Anterior cingulate cortex (tissue), 58 donors: ENCODE measurements at regions not wholly inside any gene's neighbourhood (a gene's known extent, or its start where the extent isn't known, plus 50 kb on each side); places are given as distances from the start of the nearest gene placed in this dataset.

ENCODE experiments used
- DNase-seq, 58 donors: peaks; one replicate each; lab custom pipeline; 2025; lab: John Stamatoyannopoulos, UW

DNA sequence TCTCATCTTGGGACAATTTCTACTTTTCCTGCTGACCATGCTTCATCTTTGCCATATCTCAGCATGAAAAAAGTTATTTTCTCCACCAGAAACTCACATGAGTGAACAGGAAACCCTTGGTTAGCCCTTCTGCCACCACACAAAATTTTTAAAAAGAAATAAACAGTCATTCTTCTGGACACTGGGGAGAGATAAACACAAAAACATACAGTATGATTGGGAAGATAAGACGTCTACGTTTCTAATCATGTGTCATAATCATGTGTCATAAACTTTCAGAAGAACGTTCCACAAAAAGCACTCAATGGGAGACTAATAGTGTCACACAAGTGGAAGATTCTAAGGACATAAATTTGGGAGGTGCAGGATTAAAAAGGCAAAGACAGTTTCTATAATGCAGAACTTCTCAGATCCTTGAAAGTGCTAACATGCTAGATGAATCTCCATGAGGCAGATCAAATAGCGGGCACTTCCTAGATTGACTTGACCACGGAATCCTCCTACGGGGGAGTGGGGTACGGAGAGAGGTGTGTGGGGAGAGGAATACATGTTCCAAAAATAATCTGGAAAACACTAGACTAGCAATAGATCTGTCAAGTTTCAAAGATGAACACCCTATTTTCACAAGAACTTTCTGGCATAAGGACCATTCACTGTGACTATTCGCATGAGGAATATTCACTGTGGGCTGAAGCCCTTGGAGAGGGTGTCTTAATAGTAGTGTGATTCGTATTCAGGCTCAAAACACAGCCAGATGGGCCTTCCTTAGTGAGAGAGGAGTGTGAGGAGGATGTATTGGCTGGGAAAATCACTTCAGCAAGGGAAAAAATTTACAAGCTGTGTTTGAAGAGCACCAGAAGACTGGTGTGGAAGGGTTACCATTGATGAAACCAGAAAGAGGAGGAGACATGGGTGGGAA, 206.7 kb downstream of the SETD4 start:
- peak in 4 of 58 donors; percentile 1 to 11 (median 4) for DNase-seq

DNA sequence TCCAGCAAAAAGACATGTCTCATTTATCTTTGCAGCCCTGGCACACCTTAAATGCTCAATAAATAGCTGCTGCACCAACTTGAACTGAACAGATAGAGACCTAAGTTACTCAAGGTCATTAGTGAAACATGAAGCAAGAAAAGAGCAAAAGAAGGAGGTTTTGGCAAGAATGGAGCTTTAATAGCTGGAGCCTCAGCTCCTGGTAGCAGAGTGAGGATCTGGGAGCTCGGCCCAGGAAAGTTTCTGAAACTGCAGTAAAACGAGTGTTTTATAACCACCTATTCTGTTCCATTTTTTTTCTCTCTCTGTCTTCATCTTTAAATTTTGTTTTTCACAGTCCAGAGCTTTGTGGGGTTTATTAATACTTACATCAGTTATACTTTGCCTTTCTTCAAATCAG, 207.5 kb downstream of the SETD4 start:
- no peak for DNase-seq

DNA sequence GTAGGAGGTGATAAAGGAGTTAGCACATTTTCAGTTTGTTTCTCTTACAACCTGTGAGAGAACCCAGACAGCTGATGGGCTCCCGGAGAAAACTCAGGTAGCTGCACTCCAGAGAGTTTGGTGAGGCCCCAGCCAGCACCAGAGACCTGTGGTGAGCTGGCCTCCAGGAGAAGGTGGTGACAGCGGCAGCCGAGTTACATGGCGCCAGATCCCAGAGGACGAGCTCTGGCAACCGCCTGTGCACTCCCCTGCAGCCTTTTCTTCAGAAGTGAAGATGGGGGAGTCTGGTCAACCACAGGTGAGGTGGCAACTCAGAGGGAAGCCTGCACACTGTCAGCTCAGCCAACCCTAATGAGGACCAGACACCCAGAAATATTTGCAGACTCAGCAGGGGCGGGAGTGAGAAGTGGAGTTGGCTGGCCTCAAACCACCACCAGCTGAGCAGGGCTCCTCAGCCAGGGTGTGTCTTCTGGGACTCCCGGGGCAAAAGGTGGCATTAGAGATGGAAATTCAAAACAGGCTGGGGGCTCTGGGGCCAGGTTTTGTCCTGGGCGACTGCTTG, 209.7 kb downstream of the SETD4 start:
- no peak for DNase-seq

DNA sequence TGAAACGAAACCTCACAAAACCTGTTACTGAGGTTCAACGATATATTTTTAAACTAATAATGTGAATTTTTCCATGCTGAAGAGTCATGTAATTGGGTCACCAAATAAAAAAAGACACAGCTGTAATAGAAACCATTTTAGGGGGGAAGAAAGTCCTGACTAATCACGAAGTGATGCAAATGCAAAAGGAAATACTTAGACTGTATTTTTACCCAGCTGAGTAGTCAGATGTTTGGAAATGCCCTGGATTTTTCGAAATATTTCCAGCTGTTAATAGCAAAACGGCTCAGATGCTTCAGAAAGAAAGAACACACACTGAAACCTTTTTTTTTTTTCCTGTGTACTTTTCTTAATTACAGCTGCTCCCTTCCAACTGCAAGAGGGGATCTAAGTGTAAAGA, 210.3 kb downstream of the SETD4 start:
- DNase-seq: no peak

DNA sequence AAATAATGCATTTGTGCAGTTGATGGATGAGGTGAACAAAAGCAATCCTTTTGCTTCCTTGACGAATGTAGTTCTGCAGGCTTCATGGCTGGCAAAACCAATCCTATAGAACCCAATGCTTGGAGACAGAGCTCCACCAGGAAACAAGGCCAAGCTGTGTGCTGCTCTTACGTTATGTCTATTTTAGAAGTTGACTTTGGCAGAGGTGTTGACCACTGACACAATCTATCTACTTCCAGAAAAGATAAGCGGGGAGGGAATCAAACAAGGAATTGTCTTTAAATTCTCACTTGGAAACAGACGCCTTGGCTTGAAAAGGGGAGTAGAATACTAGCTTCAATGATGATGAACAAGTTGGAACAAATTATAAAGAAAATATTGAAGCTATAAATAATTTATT, 211.2 kb downstream of the SETD4 start:
- no peak for DNase-seq

DNA sequence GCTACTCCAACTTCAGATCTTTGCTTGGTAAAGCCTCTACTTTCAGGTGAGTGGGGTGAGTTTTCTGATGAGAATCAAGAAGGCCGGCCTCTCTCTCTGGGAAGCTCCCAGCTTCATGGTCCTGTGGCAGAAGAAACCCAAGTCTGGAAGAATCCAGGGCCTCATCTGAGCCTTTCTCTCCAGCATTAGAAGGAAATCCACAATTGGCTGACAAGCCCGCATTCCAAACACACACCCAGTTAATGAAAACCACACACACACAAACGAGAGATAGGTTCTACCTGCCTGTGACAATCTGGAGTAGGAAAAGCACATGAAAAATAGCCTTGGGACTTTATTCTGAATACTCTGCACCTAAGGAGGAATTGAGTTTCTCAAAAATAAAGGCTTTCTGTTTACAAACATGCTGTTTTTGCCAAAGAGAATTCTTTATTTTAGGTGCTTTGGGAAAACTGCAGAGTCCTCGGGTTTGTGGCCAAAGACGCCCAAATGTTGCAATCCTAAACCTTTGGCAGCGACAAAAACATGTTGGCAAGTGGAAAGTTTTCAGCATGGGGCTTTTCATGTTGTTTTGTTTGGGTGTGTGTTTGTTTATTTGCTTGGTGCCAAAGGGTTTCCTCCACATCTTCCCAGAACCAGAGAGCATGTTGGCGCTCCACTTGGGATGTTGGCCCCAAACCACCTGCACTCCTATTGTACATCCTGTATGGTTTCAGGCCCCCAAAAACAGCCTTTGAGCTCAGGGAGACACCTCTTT, 216.2 kb downstream of the SETD4 start:
- DNase-seq: peak in 1 of 58 donors; percentile 9

DNA sequence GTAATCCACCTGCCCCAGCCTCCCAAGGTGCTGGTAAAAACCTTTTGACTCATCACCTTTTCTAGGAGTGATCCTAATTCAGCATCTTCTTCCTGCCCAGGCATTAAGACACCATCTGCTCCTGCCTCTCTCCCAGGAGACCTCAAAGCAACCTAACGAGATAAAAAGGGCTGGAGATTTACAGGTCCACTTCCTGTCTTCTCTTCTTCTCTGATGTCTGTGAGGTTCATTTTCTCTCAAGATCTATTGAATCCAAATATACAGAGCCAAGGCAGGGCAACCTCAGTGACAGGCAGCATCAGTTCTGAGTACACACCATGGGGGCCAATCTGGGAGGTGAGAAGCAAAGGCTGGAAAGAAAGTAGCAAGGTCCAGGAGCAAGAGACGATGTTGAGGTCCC, 219.4 kb downstream of the SETD4 start:
- no peak for DNase-seq

DNA sequence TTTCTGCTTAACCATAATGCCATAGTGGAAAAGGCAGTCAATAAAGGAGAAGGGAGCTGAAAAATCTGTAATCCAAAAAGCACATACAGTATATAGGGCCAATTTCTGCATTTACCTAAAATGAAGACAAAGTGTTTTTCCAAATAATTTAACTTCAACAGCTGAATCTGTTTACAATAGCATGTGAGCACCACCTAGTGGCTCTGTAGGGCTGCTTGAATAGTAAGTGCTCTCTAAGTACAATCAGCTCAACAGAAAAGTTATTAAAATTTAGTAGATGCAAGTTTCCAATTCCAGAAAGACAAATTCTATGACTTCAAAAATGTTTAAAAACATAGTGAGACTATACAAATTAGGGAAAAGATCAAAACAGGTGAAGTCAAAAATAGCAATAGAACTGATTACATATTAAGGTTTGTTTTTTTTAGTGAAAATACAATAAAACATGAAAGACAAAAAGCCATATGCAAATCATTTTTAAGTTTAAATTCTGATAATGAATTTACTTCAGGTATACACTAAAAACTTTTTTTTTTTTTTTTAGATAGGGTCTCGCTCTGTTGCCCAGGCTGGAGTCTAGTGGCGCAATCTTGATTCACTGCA, 220.0 kb downstream of the SETD4 start:
- DNase-seq: peak in 20 of 58 donors; percentile 5 to 60 (median 24)

DNA sequence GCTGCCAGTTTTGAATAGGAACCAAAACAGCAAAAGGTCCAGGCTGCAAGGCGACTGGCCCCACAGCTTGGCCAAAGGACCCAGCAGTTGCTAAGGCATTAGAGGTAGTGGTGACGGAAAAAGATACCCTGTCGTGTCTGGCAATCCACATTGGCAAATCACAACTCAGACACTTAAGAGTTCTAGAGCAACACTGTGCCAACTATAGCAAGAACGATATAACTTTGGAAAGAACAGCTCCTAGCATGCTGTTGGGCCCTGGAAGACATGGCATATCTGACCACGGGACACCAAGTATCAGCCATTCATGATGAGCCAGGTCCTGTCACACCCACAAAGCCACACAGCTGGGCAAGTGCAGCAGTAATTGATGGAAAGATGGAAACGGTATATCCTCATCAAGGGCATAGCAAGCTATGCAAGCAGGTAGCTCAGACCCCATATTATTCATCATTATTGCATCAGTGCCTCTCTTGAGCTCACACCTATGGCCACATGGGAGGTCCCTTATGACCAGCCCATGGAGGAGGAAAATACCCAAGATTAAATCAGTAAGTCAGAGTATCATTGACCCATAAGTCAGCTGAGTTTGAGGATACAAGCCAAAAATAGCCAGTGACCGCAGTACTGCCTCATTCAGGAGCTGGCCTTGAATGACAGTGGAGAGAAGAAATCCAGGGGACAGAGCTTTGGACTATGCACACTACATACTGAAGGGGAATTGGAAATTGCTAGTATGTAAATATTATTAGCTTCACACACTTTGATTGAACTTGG, 221.2 kb downstream of the SETD4 start:
- DNase-seq: no peak

DNA sequence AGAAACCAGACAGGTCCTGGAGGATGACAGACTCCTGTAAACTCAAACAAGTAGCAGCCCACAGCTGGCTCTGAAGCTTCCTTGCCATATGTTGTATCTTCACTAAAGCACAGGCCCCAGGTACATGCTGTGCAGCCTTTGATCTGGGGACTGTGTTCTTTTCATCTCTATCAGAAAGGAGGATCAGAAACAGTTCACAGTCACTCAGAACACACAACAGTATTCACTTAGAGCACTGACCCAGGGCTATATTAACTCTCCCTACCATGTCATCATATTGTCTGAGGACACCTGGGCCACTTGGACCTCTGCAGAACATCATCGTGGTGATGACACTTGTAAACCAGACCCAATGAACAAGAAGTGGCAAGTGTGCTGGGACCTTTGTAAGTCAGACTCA, 222.0 kb downstream of the SETD4 start:
- no peak for DNase-seq

DNA sequence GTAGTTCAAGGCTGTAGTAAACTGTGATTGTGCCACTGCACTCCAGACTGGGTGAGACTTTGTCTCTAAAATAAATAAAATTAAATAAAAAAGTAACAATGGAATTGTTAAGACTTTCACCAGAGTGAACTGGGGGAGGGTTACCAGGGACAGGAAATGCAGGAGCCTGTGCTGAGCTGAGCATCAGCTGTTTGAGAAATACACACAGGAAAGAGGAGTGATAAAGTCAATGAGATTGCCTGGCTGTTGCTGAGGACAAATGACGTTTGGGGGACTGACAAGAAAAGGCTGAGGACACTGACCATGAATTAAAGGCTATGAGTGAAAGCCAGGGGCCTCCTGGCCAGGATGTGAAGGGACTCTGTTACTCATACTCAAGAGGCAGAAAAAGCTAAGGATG, 226.3 kb downstream of the SETD4 start:
- DNase-seq: no peak

DNA sequence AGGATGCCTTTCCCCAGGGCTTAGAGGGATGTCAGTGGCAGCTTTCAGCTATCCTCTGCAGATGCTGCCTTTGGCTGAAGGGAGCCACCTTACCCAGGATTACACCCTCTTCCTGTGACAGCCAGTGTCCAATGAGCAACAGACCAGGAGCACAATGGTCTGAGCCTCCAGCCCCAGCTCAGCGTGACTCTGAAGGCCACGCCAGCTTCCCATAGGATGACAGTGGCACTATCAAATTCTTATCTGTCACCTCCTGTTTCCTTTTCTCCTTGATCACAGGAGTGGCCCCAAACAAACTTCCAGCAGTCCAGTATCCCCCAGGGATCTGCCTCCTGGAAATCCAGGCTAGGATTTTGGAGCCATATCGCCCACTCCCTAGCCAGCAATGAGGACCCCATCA, 226.9 kb downstream of the SETD4 start:
- no peak for DNase-seq

DNA sequence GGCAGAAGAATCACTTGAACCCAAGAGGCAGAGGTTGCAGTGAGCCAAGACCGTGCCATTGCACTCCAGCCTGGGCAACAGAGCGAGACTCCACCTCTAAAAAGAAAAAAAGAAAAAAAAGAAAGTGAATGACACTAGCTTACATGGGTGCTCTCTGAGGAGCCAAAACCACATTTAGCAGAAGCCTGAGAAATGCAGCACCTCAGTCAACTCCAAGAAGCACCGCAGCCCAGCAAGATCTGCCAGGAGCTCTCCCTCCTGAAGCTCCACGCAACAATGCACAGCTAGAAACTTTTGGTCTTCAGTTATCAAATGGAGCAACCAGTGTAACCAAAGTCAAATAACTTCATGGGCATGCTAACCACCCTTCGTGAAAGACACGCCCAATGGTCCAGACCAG, 229.1 kb downstream of the SETD4 start:
- DNase-seq: no peak

DNA sequence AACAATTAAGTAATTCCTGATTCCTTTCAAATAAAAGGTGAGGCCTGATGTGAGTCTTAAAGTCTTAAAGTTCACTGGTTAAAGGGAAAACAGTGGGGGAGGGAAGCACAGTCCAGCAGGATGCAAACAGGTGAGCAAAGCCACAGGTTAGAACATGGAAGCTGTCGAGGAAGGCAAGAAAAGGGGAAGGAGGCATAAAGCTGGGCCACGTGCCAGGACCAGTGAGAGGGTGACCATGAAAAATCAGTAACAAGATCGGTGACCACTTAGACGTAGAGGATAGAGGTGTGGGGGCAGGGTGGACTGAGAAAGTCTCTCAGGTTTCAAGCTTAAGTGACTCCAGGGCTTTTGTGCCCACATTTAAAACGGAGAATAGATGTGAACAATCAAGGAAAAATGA, 231.3 kb downstream of the SETD4 start:
- DNase-seq: no peak

DNA sequence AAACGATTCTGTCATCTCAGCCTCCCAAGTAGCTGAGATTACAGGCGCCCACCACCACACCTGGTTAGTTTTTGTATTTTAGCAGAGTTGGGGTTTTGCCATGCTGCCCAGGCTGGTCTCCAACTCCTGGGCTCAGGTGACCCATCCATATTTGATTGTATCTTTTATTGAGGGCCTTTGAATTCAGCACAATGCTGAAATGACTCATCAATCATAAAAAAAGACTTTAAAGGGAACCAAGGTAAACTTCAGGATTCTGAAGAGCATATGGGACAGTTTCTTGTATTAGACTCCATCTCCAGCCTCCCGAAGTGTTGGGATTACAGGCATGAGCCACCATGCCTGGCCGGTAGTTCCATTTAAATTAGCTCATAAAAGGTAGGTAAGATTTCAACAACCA, 232.2 kb downstream of the SETD4 start:
- DNase-seq: no peak

DNA sequence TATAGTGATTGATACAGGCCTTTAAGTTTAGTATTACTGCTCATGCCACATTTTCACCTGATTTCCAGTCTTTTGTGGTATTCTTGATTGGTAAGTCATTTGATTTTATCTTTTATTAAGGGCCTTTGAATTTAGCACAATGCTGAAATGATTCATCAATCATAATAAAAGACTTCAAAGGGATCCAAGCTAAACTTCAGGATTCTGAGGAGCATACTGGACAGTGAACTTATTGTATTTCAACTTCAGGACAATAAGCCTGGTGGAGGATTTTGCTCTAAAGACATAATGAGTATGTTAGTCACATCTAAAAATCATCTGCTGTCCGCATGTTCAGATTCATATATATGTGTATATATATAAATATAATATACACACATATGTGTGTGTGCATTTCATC, 233.3 kb downstream of the SETD4 start:
- no peak for DNase-seq

DNA sequence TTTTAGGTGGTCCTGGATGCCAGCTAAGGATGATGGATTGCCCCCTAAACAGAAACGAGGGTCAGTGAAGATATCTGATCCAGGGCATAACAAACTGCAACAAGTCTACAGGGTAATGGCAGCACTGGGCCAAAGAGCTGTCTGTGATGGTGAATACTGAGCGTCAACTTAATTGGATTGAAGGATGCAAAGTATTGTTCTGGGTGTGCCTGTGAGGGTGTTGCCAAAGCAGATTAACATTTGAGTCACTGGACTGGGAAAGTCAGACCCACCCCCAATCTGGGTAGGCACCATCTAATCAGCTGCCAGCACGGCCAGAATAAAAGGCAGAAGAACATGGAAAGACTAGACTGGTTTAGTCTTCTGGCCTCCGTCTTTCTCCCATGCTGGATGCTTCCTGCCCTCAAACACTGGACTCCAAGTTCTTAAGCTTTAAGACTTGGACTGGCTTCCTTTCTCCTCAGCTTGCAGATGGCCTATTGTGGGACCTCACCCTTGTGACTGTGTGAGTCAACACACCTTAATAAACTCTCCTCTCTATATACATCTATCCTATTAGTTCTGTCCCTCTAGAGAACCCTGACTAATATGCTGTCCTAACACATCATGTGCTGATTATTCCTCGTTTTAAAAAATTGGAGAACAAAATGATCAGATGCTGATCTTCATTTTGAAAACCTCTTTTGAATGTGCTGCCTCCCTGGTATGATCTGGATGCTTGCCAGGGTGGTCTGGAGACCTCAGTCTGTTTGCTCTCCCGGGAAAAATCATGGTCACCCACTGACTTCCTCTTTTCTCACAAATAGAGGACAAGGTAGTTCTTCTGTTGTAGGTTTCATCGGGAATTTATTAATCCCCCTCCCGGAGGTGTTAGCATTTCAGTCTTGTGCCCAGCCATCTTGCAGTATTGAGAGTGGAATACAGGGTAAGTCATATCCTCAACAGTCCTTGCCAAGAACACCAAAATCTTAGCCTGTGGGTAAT, 234.7 kb downstream of the SETD4 start:
- no peak for DNase-seq

DNA sequence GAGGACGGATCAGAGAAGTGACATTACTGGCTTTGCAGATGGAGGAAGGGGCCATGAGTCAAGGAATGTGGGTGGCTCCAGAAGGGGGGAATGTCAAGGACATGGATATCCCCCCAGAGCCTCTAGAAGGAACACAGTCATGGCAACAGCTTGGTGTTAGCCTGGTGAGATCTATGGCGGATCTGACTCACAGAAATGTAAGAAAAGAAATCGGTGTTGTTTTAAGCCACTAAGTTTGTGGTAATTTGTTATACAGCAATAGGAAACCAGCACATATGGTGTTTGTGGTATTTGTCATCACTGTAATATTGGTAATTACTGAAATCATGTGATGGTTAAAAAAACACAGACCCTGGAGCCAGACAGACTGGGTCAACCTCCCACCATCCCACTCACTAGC, 236.2 kb downstream of the SETD4 start:
- no peak for DNase-seq

DNA sequence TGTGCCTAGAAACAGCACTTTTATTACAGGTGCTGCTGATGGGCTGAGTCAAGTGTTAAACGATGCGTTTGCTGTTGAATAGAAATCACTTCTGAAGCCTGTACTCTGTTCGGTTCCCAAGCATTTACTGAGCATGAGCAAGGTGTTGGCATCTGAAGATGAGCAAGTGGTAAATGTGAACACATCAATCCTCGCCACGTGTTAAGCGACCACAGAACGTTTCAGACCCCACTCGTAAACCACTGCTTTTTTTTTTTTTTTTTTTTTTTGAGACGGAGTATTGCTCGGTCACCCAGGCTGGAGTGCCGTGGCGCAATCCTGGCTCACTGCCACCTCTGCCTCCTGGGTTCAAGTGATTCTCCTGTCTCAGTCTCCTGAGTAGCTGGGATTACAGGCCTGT, 241.2 kb downstream of the SETD4 start:
- no peak for DNase-seq
